Eye (tissue), 1 donor: ENCODE measurements at regions not wholly inside any gene's neighbourhood (a gene's known extent, or its start where the extent isn't known, plus 50 kb on each side); places are given as distances from the start of the nearest gene placed in this dataset.

Source experiments
- DNase-seq: peaks from one replicate; pipeline ENCODE4 v3.0.0-alpha.2; 2015

- no peak for DNase-seq
These were observed 1255.5 kb upstream of the SLC10A2 start for GRCh38 chr13:104321756-104322155.

- DNase-seq, result no peak
These were observed 1254.2 kb upstream of the SLC10A2 start for GRCh38 chr13:104320446-104320845.

DNA sequence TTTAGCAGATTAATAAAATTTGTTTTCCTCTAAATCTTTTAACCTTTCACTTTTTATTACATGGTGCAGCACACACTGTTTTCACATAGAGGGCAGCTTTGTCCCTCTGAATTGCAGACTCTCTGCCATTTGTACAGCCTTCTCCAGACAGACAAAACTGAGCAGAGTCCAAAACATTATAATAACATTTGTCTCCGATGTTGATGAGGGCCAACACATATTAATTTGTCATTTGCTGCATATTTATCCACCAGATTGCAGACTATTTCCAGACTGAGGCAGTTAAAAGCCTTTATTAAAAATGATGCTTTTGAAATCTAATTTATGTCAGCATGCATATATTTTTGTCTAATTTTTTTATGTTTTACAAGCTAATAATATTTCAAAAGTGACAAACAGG, 1251.9 kb upstream of the SLC10A2 start:
- DNase-seq, result peak; percentile 51

GRCh38 chr13:104315606-104316005, 1249.4 kb upstream of the SLC10A2 start:
- no peak for DNase-seq

DNA sequence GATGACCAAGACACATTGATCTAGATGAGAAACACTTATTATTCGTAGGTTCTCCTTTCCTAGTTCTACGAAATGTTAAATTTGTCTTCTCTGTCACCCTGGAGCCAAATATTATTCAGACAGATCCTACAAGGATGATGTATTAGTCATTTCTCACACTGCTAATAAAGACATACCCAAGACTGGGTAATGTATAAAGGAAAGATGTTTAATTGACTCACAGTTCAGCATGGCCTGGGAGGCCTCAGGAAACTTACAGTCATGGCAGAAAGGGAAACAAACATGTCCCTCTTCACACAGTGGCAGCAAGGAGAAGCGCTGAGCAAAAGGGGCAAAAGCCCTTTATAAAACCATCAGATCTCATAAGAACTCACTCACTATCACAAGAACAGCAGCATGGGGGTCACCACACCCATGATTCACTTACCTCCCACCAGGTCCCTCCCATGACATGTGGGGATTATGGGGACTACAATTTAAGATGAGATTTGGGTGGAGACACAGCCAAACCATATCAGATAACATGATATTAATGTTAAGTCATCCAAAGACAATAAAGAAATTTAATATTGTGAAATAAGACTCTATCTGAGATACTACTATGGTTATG, 1248.8 kb upstream of the SLC10A2 start:
- DNase-seq, result no peak

GRCh38 chr13:104314321-104314720, 1248.1 kb upstream of the SLC10A2 start:
- DNase-seq, result no peak

GRCh38 chr13:104310861-104311260, 1244.6 kb upstream of the SLC10A2 start:
- no peak for DNase-seq

DNA sequence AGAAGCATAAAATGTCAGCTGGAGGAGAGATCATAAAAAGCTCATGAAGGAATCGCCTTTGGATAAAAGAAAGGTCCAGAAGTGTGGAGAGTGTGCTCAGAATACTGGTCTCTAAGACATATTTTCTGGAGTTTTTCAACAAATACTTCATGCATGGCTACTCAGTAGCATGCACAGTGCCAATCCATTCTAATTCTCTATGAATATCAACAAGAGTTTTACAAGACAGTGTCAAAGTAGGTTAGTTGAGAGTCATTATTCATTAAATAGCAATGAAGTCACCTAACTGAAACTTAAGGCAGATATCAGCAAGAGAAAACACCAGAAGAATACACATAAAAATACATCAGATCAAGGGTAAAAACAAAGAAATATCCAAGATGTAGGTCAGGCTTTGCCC, 1243.2 kb upstream of the SLC10A2 start:
- DNase-seq, result no peak

- peak; percentile 6 for DNase-seq
These were observed 1235.2 kb upstream of the SLC10A2 start for GRCh38 chr13:104301171-104301975.

DNA sequence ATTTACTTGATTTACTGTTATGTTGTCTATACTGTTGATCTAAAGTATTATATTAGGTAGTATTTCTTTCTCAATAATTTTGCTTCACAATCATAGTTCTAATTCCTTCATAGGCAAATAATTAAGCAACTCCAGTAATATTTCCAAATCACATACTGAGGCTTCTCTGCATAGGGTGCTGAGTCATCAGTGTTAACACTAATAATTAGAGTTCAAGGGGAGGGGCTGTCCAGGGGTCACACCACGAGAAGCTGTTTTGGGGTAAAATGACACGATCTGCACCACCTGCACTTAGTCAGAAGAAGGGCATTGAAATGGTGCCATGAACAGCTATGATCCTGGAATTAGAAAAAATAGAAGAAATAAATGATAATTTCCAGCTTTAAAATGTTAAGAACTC, 1230.9 kb upstream of the SLC10A2 start:
- no peak for DNase-seq

DNA sequence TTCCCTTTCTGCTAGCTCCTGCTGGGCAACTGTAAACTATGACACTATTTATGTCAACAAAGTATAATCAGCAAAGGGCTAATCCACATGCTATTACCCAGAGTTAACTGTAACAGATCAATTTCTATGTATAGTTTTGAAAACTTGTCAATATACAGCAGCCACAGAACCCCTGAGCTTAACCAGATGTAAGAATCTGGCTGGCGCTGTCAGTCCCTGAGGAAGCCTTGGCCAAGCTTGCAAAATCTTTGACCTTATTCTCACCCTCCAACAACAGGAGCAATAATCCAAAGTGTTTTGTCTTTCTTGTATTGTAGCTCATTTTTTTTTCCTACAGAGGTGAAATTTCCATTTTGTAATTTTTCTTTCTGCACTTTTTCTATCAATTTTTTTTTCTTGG, 1230.1 kb upstream of the SLC10A2 start:
- DNase-seq, result no peak

DNA sequence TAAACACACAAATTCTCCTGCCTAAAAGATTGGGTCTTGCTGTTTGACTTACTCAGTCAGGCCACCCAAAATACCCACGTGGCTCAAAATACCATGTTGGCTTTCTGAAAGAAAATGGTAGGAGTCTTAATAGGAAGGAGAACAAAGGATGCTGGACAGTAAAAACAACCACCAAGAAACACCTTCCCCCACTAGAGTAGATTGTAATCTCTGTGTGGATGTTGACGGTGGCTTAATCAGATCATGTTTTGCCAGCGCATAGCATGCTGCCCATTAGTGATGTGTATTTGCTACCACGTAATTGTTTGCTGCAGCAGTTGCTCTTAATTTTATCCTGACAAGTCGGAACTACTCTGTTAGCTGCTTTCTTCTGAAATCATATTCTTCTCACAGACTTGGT, 1229.3 kb upstream of the SLC10A2 start:
- no peak for DNase-seq

DNA sequence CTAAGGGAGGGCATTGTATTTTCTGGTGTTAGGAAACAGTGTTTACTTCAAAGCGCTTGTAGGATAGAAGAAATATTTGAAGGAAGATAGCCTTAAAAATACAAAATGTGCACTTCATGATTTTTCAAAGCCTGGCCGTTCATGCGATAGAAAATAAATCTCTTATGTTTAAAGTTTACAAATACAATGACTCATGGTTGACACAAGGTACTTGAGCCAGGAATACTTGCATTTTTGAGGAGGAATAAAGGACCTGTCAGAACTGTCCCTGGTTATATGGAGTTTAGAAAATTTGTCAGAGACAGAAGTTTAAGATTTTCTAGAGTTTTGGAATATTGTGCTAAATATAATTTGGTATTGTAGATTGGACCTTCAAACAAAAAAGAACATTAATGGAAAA, 1223.2 kb upstream of the SLC10A2 start:
- DNase-seq, result no peak

GRCh38 chr13:104288496-104288895, 1222.3 kb upstream of the SLC10A2 start:
- DNase-seq, result no peak

DNA sequence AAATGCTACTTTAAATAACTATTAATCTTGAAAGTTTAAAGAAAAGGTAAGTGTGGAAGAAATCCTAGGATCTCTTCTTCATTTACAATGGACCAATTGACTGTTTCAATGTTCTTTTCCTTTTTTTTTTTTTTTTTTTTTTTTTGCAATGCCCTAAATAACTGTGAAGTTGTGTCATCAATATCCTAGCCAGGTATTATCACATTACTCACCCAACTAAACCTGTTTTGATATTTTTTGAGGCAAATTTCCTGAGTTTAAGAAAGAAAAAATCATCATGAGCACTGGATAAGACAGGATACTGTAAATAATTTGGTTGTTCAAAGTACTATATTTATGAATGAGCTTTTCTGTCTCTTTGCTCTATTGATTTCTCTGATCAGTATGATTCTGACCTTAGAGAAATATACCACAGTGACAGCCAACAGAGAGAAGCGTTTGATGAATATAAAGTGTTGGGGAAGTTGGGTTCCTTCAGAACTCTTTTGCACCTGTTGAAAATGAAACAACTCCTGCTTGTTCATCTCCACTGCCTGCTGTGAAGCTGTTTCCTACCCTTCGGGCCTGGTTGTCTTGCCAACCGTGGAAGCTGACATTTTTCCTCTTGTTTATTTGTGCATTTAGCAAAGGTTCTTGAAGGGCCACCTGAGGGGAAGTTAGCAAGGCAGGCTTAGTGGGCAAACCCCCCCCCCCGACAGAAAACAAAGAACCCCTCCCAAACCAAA, 1220.5 kb upstream of the SLC10A2 start:
- peak; percentile 17 for DNase-seq

DNA sequence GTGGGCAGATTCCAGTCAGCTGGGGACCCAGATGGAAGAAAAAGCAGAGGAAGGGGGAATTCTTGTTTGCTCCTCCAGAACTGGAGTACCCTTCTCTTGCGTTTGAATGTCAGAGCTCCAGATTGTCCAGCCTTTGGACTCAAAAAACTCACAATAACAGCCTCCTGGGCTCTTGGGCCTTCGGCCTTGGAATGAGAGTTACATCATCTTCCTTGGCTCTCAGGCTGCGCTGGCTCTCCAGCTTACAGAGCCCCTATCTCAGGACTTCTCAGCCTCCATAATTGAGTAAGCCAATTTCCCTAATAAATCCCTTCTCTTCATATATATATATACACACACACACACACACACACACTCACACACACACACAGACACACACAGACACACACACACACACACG, 1215.7 kb upstream of the SLC10A2 start:
- DNase-seq, result no peak

DNA sequence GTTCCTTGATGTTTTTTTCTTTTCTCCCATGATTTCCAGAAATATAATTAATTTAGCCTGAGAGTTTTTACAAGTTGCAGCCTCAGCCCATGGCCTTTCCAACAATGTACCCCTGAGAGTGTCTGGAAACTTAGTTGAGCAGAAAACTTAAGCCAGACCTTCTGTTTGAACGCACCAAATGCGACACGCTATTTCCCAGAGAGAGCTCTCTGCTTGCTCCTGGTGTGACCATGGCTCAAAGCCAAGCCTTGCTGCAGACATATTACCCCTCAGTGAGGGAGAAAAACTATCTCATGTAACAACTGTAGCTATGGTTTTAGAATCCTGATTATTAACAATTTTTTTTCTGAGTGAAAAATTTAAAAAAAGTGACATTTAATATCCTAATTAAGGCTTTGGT, 1204.5 kb upstream of the SLC10A2 start:
- DNase-seq, result no peak

DNA sequence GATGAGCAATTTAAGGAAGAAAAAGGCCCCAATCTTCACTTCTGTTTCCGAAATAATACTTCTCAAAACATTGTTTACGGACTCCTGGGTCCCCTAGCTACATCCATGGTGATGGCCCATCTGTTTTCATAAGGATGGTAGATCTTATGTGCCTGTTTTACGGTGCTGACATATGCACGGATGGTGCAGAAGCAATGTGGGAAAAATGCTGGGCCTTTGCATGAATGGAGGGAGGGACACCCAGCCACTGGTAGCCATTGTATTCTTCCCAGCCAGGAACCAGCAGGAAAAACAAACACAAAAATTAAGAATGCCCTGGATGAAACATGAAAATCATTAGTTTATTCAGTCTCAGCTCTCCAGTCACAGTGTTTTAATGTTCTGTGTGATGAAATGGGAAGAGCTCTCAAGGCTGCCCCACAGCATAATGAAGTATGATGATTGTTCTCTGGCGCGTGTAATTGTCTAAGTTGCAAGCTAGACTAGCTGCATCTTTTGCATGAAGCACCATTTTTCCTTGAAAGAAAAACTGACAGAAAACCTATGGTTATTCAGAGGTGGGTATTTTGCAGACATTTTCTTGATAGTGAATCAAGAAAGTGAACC, 1201.1 kb upstream of the SLC10A2 start:
- no peak for DNase-seq

- peak; percentile 15 for DNase-seq
These were observed 1190.5 kb upstream of the SLC10A2 start for GRCh38 chr13:104256701-104257100.

- DNase-seq, result no peak
These were observed 1187.0 kb upstream of the SLC10A2 start for GRCh38 chr13:104253063-104253680.

GRCh38 chr13:104251931-104252330, 1185.7 kb upstream of the SLC10A2 start:
- DNase-seq, result no peak

DNA sequence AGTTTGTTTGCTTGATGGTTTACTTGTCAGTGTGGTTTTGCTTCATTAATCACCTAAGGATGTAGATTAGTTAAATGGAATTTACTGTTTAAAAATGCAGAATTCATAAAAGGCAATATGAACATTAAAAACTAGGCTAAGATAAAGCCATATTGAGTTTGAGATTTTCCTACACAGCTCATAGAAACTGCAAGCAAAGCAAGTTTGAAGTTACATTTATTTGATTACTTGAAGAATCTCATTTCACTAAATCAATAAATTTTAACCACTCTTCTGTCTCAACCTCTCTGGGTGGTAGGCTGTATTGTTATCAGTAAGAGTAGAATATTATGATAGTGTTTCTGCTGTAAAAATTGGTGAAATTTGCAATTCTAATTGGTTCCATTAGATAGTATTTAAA, 1180.7 kb upstream of the SLC10A2 start:
- no peak for DNase-seq

DNA sequence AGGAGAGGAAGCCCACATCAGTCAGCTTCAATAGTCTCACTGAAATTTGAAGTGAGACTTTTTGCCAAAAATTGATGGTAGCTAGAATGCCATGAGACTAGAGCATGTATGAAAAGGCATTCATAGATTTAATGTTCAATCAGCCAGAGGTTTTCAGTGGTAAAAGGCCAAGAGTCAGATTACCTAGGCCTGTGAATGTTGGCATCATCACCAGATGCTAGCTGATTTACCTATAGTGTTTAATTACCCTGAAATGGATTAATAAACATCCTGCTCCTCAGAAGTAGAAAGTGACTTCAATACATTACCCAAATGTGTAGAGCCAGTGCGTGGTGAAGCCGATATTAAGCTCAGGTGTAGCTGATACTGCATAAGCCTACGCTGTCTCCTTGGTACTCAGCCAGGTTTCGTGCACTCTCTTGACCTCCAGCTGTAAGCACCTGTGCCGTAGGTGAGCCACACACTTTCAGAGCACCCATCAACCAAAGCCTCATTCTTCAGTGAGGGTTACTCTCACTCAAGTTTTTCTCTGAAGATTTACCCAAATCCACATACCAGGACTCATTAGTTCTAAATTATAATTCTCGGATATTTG, 1140.3 kb upstream of the SLC10A2 start:
- DNase-seq, result no peak
